ENCODE measurements at regions not wholly inside any gene's neighbourhood (a gene's known extent, or its start where the extent isn't known, plus 50 kb on each side); places are given as distances from the start of the nearest gene placed in this dataset.

DNA sequence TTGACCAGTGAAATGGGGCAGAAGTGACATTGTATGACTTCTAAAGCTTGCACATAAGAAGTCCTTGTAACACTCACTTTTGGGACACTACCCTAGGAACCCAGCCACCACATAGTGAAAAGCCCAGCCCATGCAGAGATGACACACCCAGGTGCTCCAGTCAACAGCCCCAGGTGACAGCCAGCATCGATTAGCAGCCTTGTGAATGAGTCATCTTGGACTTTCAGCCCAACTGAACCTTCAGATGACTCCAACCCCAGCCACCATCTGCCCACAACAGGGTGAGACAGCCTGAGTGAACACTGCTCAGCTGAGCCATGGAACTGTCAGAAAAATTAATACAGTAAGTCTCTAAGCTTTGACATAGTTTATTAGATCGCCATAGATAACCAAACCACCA is 458.6 kb downstream of the ZSWIM6 start:
- no peak for DNase-seq (ENCODE audit: low spot score)

- DNase-seq (ENCODE audit: low spot score) = no peak
Measured at GRCh38 chr5:61796773-61797172, 464.7 kb downstream of the ZSWIM6 start.

DNA sequence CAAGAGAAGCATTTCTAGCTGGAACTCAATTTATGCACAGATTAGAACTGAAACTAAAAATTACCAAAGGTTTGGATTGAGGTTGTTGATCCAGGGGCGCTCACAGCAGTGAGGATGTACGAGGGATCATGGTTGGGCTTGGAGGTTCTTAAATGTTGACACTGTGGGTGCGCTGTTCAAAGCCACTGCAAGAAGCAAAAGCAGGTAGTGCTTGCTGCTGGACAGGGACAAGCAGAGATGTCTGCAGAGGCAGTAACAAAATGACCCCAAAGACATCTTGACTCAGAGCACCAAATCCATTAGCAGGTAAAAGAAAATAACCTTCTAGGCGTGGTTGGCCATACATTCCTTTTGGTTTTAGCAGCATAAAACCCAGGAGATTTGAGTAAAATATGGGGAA is 468.4 kb downstream of the ZSWIM6 start:
- no peak for DNase-seq (ENCODE audit: low spot score)

GRCh38 chr5:61801174-61801573 is 469.1 kb downstream of the ZSWIM6 start:
- DNase-seq (ENCODE audit: low spot score) = no peak

- no peak for DNase-seq (ENCODE audit: low spot score)
Measured at GRCh38 chr5:61802456-61802855, 470.4 kb downstream of the ZSWIM6 start.

DNA sequence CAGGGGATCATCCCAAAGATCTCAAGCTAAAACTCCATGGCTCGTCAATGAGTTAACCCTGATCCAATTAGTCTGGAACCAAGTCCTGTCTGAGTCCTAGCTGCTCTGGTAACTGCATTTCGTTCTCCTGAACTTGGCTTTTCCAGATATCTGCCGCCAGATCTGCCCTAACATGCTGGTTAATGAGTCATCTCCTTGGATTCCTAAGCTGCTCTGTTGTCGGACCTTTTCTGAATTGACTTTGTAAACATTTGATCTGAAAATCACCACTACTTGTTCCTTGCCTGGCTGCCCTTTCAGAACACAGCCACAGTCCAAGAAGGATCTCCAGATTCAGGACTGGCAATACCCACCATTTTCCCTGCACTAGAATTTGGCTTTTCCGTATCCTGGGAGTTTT is 473.0 kb downstream of the ZSWIM6 start:
- DNase-seq (ENCODE audit: low spot score) = no peak

DNA sequence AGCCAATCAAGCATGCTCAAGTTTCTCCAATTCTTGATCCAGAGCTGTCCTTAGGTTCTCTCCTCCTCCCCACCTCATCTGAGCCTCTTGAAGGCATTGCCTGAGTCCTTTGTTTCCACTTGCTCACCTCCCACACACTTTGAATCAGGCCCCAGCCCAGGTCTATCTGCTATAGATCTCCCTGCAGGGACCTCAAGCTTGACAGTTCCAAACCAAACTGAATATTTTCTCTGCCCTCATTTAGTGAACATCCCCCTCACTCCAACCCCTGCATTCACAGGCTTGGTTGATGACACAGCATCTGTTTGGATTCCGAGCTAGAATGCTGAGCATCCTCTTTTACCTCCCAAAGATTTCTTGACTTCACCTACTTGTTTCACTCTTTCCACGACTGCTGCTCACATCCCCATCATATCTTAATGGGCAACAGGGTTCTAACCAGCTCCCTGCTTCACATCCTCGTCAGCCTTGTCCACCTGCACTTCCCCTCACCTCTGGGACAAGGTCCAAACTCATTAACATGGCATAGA is 474.5 kb downstream of the ZSWIM6 start:
- DNase-seq (ENCODE audit: low spot score) = no peak

DNA sequence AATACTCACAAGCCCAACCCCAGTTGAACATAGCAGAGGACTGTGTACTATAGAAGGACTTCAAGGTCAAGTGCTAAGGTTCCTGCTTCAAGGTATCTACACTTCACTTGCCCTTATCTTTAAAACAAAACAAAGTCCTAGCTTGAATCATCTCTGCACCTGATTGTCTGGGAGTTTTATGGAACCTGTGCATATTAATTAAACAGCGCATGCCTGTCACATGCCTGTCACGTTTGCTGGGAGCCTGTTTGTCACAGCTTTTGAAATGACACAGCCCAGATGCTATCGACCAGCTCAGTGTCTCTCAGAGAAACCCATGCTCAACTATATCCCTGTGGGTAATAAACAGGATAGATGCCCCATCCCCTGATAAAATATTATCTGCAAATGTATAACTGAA is 476.0 kb downstream of the ZSWIM6 start:
- no peak for DNase-seq (ENCODE audit: low spot score)

DNA sequence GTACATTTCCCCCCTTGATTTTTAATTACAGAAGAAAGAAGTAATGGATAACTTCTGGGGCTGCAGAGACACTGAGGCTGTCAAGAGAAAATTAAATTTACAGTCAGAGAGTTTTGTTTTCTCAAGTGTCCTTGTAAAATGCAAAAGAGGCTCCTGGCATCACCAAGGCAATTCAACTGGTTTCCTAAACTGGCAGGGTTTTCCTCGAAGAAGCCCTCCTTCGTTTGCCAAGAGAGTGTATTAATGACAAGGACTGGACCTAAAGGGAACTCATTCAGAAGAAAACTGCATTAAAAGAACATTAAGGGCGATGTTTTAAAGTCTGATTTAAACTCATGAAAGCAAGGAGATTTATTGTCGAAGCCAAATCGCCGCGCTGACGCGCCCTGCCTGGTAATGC is 476.9 kb downstream of the ZSWIM6 start:
- no peak for DNase-seq (ENCODE audit: low spot score)

GRCh38 chr5:61809651-61810050 is 477.6 kb downstream of the ZSWIM6 start:
- DNase-seq (ENCODE audit: low spot score) = no peak

- no peak for DNase-seq (ENCODE audit: low spot score)
Measured at GRCh38 chr5:61811052-61811451, 479.0 kb downstream of the ZSWIM6 start.

GRCh38 chr5:61813361-61813760 is 481.3 kb downstream of the ZSWIM6 start:
- no peak for DNase-seq (ENCODE audit: low spot score)

GRCh38 chr5:61815339-61815738 is 483.3 kb downstream of the ZSWIM6 start:
- DNase-seq (ENCODE audit: low spot score) = no peak

DNA sequence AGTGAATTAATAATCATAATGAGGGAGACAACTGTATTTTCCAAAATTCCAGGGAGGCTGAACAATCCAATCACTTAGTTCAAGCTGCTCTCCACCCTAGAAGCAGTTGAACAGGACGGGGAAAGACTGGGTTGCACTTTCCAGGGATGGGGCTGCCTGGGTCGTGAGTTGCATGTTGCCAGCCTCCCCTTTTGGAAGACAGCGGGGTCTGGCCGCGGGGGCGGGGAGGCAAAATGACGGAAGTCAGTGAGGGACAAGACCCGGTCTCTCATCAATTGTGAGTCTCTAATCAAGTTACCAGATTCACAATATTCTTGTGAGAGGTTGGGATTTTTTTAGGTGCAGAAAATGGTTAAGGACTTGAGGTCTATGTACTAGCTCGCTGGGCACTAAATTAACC is 484.1 kb downstream of the ZSWIM6 start:
- no peak for DNase-seq (ENCODE audit: low spot score)

GRCh38 chr5:61816585-61817450 is 484.8 kb downstream of the ZSWIM6 start:
- no peak for DNase-seq (ENCODE audit: low spot score)

DNA sequence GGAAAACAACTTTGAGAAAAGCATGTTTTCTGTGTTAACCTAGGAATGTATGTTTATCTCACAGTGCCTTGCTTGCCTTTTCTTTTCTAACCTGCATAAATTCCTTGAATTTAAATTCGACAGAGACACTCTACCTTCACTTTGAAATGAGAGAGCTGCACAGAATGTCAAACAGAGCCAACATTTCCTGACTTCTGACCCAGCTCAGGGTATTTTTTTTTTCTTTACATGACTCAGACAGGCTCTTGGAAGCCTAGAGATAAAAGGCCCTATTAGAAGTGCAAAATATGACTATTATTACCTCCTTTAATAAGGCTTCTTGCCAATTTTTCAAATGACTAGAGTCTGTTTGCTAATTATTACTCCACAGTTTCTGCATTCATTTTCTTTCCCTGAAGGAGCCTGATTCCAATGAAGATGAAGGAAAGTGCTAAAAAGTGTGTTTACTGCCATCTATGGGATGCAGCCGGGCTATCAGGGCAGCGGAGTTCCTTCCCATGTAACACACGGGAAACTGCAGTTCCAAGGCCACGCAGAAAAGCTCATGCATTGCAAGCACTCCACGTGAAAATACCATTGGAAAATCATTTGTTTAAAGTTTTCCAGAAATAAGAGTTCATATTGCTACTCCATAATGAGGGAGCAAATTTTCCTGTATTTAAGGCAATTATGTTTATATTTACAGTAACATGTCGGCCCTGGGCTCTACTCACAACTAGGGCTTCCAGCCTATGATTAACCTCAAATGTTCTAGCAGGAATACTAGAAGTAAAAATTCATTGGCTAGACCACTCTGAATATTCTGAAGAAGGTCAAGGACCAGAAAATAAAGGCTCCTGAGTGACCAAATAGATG is 485.6 kb downstream of the ZSWIM6 start:
- no peak for DNase-seq (ENCODE audit: low spot score)

DNA sequence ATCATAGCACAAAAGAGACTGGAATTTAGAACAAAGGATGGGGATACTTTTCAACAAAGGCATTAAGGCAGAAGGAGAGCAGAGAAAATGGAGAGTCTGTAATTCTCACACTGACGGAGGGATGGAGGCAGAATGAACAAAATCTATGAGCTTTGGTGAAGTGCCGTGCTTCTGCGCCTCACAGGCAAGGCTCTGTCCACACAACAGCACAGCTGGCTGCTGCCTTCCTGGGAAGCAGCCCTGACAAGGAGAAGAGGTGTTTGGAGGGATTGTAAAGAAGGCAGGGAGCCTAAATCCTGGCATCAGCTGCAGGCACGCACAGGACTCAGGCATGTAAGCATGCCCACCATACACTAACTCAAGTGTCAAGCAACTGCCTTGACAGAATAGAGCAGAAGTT is 485.2 kb upstream of the KIF2A start:
- no peak for DNase-seq (ENCODE audit: low spot score)

GRCh38 chr5:61821561-61821960 is 484.4 kb upstream of the KIF2A start:
- no peak for DNase-seq (ENCODE audit: low spot score)

GRCh38 chr5:61822584-61822983 is 483.4 kb upstream of the KIF2A start:
- no peak for DNase-seq (ENCODE audit: low spot score)

DNA sequence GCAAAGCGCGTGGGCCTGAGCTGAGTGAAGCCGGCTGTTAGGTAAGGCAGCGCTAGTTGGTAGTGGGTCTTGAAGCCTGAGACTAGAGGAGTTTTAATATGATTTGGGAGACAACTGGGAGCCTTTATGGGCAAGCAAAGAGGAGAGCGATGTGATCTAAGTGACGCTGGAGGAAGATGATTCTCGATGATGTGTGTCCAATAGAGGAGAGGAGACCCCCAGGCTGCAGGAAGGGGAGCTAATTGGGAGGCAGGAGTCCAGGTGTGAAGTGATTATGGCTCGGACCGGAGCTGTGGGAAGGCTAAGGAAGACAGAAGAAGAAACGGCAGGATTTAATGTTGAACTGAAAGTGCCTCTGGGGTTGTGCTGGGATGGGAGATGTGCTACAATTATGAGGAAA is 482.9 kb upstream of the KIF2A start:
- no peak for DNase-seq (ENCODE audit: low spot score)

DNA sequence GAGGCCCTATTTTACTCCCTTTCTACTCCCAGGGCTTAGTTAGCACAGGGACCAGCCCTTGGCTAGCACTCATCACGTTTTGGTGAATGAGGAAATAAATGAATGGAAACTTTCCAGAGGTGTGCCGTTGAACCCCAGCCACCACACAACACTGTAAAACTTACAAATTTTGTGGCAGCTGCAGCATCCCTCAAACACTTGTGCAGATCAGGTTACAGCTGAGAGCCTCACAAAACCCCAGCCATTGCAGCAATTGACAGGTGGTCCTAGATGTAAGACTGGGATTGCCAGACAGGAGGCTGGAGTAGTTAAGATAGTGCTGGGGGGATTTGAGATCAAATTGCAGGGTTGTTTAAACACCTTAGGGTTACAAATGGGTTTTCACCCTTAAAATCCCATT is 482.2 kb upstream of the KIF2A start:
- DNase-seq (ENCODE audit: low spot score) = no peak

GRCh38 chr5:61824396-61824795 is 481.6 kb upstream of the KIF2A start:
- DNase-seq (ENCODE audit: low spot score) = no peak

GRCh38 chr5:61827445-61827975 is 478.5 kb upstream of the KIF2A start:
- DNase-seq (ENCODE audit: low spot score) = no peak
